HG02642 (cell line): ENCODE measurements at regions not wholly inside any gene's neighbourhood (a gene's known extent, or its start where the extent isn't known, plus 50 kb on each side); places are given as distances from the start of the nearest gene placed in this dataset.

Source experiments
- ATAC-seq: cut with Tn5 transposase; IDR thresholded peaks from one replicate; pipeline ENCODE4 v1.9.1; 2021; ENCODE audit warnings: mild to moderate bottlenecking; ENCODE audit not compliant: unreplicated experiment, poor library complexity

DNA sequence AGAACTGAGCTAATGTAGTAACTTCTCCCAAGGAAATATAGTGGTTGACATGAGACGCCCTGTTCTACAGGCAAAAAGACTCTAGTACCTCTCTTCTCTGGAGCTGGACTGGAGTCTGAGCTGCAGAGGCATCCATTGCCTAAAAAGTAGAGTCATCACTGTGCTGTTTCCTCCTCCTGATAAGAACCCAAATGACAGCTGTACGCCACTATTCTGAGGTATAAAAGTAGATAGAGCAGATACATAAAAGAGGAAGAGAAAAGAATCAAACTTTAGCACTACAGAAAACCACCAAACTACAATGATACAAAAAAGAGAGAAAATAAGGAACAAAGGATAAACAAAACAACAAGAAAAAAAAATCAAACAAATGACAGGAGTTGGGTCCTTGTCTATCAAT, 1568.8 kb downstream of the PLA2G4A start:
- no peak for ATAC-seq

DNA sequence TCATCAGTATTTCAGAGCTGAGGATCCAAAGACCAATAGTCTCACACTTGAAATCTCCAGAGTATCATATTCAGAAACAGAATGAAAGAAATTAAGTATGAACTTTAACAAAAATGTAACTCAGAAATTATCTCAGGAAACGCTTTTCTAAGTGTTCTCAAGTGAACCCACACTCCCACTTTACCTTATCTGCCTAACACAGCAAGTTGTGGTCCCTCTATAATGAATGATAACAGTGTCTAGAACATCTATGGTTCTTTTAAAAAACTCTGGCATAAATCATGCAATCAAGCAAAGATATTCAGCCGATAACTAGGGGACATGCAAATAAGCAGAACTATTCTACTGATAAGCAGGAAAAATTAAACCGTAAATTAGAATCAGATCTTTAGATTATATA, 1574.2 kb downstream of the PLA2G4A start:
- ATAC-seq: no peak

- ATAC-seq: no peak
Measured at GRCh38 chr1:188406636-188407035, 1577.9 kb downstream of the PLA2G4A start.

DNA sequence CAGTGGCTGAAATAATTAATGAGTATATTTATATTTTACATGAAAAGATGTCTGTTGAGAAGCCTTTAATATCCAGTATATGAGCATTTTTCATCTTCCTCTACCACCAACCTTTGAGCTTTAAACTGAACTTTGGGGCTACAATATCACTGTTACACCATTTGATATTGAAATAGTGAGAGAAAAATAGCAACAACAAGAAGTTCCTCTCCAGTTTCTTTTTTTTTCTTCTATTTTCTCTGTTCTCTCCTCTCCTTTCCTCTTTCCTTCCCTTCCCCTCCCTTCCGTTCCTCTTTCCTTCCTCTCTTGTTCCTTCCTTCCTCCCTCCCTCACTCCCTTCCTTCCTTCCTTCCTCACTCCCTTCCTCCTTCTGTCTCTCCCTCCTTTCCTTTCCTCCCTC, 1591.4 kb downstream of the PLA2G4A start:
- ATAC-seq: no peak

- ATAC-seq: no peak
Measured at GRCh38 chr1:188423073-188423472, 1594.3 kb downstream of the PLA2G4A start.

GRCh38 chr1:188424176-188424575, 1595.4 kb downstream of the PLA2G4A start:
- no peak for ATAC-seq

- no peak for ATAC-seq
Measured at GRCh38 chr1:188425687-188426086, 1596.9 kb downstream of the PLA2G4A start.

- no peak for ATAC-seq
Measured at GRCh38 chr1:188426561-188426960, 1597.8 kb downstream of the PLA2G4A start.

GRCh38 chr1:188427642-188428041, 1598.9 kb downstream of the PLA2G4A start:
- no peak for ATAC-seq

- ATAC-seq: no peak
Measured at GRCh38 chr1:188429386-188429785, 1600.6 kb downstream of the PLA2G4A start.

GRCh38 chr1:188432427-188432826, 1603.7 kb downstream of the PLA2G4A start:
- ATAC-seq: no peak

DNA sequence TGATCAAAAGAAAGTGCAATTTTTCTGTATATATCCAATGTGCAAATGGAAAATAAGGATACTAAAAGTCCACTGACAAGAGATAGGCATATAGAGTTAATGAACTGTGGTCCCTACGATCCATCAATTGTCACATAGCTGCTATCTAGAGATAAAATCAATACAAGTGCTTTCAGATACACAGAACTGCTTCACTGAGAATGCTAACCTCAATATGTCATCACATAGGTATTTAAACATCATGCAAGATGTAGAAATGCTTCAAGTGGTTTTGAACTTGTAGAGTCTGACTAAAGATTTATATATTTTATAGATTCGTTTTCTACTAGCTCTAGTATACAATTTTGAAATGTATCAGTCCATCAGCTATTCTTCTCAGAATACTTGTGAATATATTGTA, 1604.7 kb downstream of the PLA2G4A start:
- no peak for ATAC-seq

DNA sequence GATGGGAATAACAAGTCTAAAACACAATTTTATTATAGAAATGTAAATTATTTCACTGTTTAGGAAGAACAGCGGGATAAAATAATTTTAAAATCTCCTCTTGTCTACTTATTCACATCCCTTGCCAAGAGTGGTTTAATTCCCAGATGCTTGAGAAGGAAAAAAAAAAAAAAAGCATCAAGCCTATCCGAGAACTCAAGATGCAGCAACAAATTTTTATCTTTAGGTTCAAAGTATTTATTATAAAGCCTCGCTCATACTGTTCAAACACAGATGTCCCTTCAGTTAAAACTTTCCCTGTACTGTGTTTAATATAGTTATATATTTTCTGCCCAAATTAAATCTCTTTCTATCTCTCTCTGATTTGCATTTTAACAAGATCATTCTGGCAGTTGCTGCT, 1615.8 kb downstream of the PLA2G4A start:
- ATAC-seq: no peak

- ATAC-seq: no peak
Measured at GRCh38 chr1:188462837-188463236, 1634.1 kb downstream of the PLA2G4A start.

GRCh38 chr1:188463919-188464318, 1635.2 kb downstream of the PLA2G4A start:
- ATAC-seq: no peak

GRCh38 chr1:188466539-188466938, 1637.8 kb downstream of the PLA2G4A start:
- ATAC-seq: no peak

DNA sequence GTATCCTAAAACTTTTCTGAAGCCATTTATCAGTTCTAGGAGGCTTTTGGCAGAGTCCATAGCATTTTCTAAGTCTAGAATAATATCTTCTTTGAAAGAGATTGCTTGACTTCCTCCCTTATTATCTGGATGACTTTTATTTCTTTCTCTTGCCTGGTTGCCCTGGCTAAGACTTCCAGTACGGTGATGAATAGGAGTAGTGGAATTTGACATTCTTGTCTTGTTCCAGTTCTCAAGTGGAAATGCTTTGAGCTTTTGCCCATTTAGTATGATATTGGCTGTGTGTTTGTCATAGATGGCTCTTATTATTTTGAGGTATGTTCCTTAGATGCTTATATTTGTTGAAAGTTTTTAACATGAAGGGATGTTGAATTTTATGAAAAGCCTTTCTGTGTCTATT, 1647.9 kb downstream of the PLA2G4A start:
- no peak for ATAC-seq

- no peak for ATAC-seq
Measured at GRCh38 chr1:188489336-188490112, 1660.8 kb downstream of the PLA2G4A start.

DNA sequence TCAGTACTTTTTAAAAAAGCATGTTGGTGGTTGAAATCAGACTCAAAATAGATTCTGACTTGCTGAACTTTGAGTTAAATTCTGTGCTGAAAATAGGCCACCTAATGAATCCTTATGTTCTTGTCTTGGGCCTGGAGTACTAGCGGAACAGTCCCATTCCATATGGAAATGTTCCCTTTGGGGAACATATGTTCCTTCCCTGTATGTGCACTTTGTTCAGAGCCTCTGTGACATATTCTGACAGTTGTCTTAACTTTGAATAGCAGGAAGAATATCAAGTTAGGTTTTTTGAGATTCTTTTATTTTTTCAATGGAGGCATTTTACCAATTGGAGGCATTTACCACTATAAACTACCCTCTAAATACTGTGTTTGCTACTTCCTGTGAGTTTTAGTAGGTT, 1667.8 kb downstream of the PLA2G4A start:
- no peak for ATAC-seq

DNA sequence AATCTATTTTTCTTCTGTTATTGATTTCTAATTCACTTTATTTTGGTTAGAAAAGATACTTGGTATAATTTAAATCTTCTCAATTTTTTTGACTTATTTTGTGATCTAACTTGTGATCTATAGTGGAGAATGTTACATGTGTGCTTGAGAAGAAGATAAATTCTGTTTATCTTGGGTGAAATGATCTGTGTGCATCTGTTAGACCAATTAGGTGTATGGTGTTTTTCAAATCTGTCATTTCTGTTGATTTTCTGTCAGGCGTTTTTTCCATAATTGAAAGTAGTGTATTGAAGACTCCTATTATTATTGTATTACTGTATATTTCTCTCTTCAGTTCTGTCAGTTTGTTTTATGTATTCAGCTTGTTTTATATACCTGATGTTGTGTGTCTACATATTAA, 1668.3 kb downstream of the PLA2G4A start:
- no peak for ATAC-seq

- ATAC-seq: no peak
Measured at GRCh38 chr1:188499690-188500089, 1670.9 kb downstream of the PLA2G4A start.

DNA sequence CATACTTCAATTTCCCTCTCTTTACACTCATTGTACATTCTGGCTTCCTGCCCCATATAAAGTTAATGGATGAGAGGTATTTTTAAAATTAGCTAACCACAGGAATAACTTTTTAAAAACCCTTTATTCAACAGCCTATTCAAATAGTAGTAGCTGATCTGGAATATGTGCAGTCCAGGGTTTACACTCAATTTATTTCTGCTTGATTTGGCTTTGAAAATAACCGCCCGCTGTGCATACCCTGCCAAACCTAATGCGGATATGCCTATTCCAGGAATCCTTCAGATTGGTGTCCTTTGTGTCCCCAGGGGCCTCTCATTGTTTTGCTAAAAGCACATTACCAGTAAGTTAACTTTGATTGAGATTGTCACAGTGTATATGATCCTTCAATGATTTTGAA, 1686.2 kb downstream of the PLA2G4A start:
- no peak for ATAC-seq
